Heart left ventricle (tissue), 13 donors: ENCODE measurements at regions not wholly inside any gene's neighbourhood (a gene's known extent, or its start where the extent isn't known, plus 50 kb on each side); places are given as distances from the start of the nearest gene placed in this dataset.

Experiments used
- CTCF ChIP-seq, 12 donors: fragments of 200-600 bp; sonication (generic) in 4 of 12; IDR thresholded peaks; one replicate each; pipeline versions ENCODE4 v1.5.0 to v1.8.0; 2018 to 2022; ENCODE audit warnings: antibody characterized with exemption in 12 of 12, mild to moderate bottlenecking in 5 of 12
- POLR2A ChIP-seq, 2 donors: fragments of 450-650 bp; IDR thresholded peaks; one replicate each; pipeline ENCODE4 v1.6.1; 2017; ENCODE audit warnings: antibody characterized with exemption in 2 of 2, mild to moderate bottlenecking in 2 of 2, moderate library complexity in 2 of 2
- donor health status: ischemic (EF 13 %, LVEDD 7.1; RV severe dilation, severe dysfunction).
- donor health status: DM: no; HTN: yes; CAD: no.
- donor health status: DM: no; HTN: no; CAD: no.
- donor health status: ischemic (EF 25% LVEDD 6.9; RV normal size, moderate dysfunction).
- donor health status: ischemic (EF 25% LVEDD 5.7; RV mildly dilated, moderate dysfunction).
- donor health status: ischemic (EF 35%, LVEDD 5.7; RV mildly dilated, moderate dysfunction).
- donor health status: nonischemic (EF 11% LVEDD 7.7; RV severe dilation, severe dysfunction).
- donor health status: DM: yes; HTN: yes; CAD: no.
- donor health status: PGD.
- donor health status: ischemic (EF 29% LVEDD 5.4; RV normal size, mild dysfunction).
- donor health status: nonischemic (EF 23%, LVEDD 6.1; RV moderate dilation, normal function).

- TF ChIP-seq CTCF (IDR thresholded peaks at IDR 0.05) (no peak), POLR2A (IDR thresholded peaks at IDR 0.05) (no peak)
Measured at GRCh38 chr9:23581931-23582330, 244.1 kb downstream of the ELAVL2 start.
